A549 (cell line): ENCODE measurements at regions not wholly inside any gene's neighbourhood (a gene's known extent, or its start where the extent isn't known, plus 50 kb on each side); places are given as distances from the start of the nearest gene placed in this dataset.

Experiments
- RAD21 ChIP-seq, 2 experiments: fragments of >200 bp in 1 of 2; sonication (Bioruptor Twin) in 1 of 2; formaldehyde crosslinking in 1 of 2; IDR thresholded peaks in 1 of 2; conservative IDR thresholded peaks in 1 of 2; 2 replicates in 1 of 2; 3 replicates in 1 of 2; pipeline ENCODE4 v1.6.1; 2012 to 2018; ENCODE audit warnings: inconsistent platforms in 1 of 2
- TF ChIP-seq, protein P1 (sequence below): fragments of 200-600 bp; sonication (generic); IDR thresholded peaks from 2 replicates; pipeline ENCODE4 v1.6.1; 2016; ENCODE audit warnings: antibody characterized with exemption, mild to moderate bottlenecking, moderate library complexity

DNA sequence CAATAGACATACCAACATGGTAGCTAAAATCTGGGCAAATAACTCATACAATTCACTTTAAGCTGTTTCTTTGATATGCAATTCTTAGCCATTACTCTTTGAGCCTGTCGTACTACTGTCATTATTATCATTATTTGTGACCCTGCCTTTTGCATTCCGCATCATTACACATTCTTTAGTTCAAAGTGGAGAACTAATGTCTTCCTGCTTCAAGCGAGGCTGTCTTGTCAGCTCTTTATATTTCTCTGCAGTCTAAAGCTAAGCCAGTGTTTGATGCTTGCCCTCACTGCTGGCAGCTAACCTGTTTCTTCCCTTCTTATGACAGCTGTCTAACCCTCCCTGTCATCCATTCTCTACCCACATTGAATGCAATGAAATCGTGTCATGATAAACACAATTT, 186.8 kb downstream of the FAT4 start:
- no peak for TF ChIP-seq RAD21 (conservative IDR thresholded peaks at IDR 0.05 in 1 of 2, IDR thresholded peaks at IDR 0.05 in 1 of 2)
- TF ChIP-seq, protein P1, sequence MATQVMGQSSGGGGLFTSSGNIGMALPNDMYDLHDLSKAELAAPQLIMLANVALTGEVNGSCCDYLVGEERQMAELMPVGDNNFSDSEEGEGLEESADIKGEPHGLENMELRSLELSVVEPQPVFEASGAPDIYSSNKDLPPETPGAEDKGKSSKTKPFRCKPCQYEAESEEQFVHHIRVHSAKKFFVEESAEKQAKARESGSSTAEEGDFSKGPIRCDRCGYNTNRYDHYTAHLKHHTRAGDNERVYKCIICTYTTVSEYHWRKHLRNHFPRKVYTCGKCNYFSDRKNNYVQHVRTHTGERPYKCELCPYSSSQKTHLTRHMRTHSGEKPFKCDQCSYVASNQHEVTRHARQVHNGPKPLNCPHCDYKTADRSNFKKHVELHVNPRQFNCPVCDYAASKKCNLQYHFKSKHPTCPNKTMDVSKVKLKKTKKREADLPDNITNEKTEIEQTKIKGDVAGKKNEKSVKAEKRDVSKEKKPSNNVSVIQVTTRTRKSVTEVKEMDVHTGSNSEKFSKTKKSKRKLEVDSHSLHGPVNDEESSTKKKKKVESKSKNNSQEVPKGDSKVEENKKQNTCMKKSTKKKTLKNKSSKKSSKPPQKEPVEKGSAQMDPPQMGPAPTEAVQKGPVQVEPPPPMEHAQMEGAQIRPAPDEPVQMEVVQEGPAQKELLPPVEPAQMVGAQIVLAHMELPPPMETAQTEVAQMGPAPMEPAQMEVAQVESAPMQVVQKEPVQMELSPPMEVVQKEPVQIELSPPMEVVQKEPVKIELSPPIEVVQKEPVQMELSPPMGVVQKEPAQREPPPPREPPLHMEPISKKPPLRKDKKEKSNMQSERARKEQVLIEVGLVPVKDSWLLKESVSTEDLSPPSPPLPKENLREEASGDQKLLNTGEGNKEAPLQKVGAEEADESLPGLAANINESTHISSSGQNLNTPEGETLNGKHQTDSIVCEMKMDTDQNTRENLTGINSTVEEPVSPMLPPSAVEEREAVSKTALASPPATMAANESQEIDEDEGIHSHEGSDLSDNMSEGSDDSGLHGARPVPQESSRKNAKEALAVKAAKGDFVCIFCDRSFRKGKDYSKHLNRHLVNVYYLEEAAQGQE, result no peak
